ENCODE measurements at regions not wholly inside any gene's neighbourhood (a gene's known extent, or its start where the extent isn't known, plus 50 kb on each side); places are given as distances from the start of the nearest gene placed in this dataset.

DNA sequence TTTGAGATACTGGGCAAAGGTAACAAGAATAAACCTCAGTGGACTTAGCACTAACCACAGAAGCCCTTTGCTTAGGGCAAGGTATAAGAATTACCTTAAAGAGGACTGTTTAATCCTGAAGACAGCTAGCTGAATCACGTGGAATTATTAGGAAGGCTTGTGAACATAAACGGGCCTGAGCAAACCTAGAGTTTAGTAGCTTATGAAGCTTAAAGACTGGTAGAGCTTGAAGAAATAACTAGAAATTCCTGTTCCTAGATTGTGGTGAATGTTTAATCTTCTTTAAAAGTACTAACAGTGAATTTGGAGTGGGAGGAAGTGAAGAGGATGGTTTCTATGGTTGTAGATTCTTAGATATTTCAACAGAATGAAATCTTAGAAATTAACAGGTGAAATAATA lies 428.9 kb upstream of the THRB start:
- TF ChIP-seq, protein P1, sequence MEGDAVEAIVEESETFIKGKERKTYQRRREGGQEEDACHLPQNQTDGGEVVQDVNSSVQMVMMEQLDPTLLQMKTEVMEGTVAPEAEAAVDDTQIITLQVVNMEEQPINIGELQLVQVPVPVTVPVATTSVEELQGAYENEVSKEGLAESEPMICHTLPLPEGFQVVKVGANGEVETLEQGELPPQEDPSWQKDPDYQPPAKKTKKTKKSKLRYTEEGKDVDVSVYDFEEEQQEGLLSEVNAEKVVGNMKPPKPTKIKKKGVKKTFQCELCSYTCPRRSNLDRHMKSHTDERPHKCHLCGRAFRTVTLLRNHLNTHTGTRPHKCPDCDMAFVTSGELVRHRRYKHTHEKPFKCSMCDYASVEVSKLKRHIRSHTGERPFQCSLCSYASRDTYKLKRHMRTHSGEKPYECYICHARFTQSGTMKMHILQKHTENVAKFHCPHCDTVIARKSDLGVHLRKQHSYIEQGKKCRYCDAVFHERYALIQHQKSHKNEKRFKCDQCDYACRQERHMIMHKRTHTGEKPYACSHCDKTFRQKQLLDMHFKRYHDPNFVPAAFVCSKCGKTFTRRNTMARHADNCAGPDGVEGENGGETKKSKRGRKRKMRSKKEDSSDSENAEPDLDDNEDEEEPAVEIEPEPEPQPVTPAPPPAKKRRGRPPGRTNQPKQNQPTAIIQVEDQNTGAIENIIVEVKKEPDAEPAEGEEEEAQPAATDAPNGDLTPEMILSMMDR (conservative IDR thresholded peaks at IDR 0.05; ENCODE audit: low read depth, low read length), result no peak
- TF ChIP-seq RFX5 (IDR thresholded peaks at IDR 0.05; ENCODE audit: low read depth, low read length) (no peak), RCOR1 (IDR thresholded peaks at IDR 0.05; ENCODE audit: insufficient replicate concordance, low read length) (no peak), FOS (IDR thresholded peaks at IDR 0.05; ENCODE audit: low read depth, low read length) (no peak), SMC3 (IDR thresholded peaks at IDR 0.05; ENCODE audit: low read depth, low read length) (no peak)
